ENCODE measurements at regions not wholly inside any gene's neighbourhood (a gene's known extent, or its start where the extent isn't known, plus 50 kb on each side); places are given as distances from the start of the nearest gene placed in this dataset.

GRCh38 chrX:38992441-38993096 lies 191.3 kb downstream of the MID1IP1 start:
- no peak for DNase-seq

- DNase-seq, result no peak
Observed at GRCh38 chrX:38993500-38993899, 192.2 kb downstream of the MID1IP1 start.

- DNase-seq, result no peak
Observed at GRCh38 chrX:38999099-38999498, 197.8 kb downstream of the MID1IP1 start.

GRCh38 chrX:38999967-39000745 lies 198.9 kb downstream of the MID1IP1 start:
- DNase-seq, result no peak

GRCh38 chrX:39000802-39001201 lies 199.5 kb downstream of the MID1IP1 start:
- no peak for DNase-seq

GRCh38 chrX:39002466-39002865 lies 201.2 kb downstream of the MID1IP1 start:
- DNase-seq, result no peak

GRCh38 chrX:39008549-39008948 lies 207.3 kb downstream of the MID1IP1 start:
- DNase-seq, result no peak

- no peak for DNase-seq
Observed at GRCh38 chrX:39011454-39012221, 210.4 kb downstream of the MID1IP1 start.

GRCh38 chrX:39012621-39013111 lies 211.4 kb downstream of the MID1IP1 start:
- DNase-seq, result no peak

- no peak for DNase-seq
Observed at GRCh38 chrX:39016556-39016955, 215.3 kb downstream of the MID1IP1 start.

- no peak for DNase-seq
Observed at GRCh38 chrX:39017077-39017476, 215.8 kb downstream of the MID1IP1 start.

GRCh38 chrX:39017716-39018115 lies 216.5 kb downstream of the MID1IP1 start:
- no peak for DNase-seq

GRCh38 chrX:39018541-39018940 lies 217.3 kb downstream of the MID1IP1 start:
- DNase-seq, result no peak

- DNase-seq, result no peak
Observed at GRCh38 chrX:39019056-39019455, 217.8 kb downstream of the MID1IP1 start.

GRCh38 chrX:39020051-39020669 lies 218.9 kb downstream of the MID1IP1 start:
- DNase-seq, result no peak

GRCh38 chrX:39022106-39022505 lies 220.8 kb downstream of the MID1IP1 start:
- DNase-seq, result no peak

- DNase-seq, result no peak
Observed at GRCh38 chrX:39029221-39029620, 228.0 kb downstream of the MID1IP1 start.

- no peak for DNase-seq
Observed at GRCh38 chrX:39030636-39031035, 229.4 kb downstream of the MID1IP1 start.

- DNase-seq, result no peak
Observed at GRCh38 chrX:39039890-39040289, 238.6 kb downstream of the MID1IP1 start.

- DNase-seq, result no peak
Observed at GRCh38 chrX:39043838-39044550, 242.7 kb downstream of the MID1IP1 start.

GRCh38 chrX:39047174-39047573 lies 245.9 kb downstream of the MID1IP1 start:
- no peak for DNase-seq

- DNase-seq, result no peak
Observed at GRCh38 chrX:39049975-39050374, 248.7 kb downstream of the MID1IP1 start.
